Fibroblast of skin of right quadriceps (primary cell): ENCODE measurements at regions not wholly inside any gene's neighbourhood (a gene's known extent, or its start where the extent isn't known, plus 50 kb on each side); places are given as distances from the start of the nearest gene placed in this dataset.

Experiments used
- DNase-seq: peaks from one replicate; pipeline ENCODE4 v3.0.0-alpha.2; 2013

DNA sequence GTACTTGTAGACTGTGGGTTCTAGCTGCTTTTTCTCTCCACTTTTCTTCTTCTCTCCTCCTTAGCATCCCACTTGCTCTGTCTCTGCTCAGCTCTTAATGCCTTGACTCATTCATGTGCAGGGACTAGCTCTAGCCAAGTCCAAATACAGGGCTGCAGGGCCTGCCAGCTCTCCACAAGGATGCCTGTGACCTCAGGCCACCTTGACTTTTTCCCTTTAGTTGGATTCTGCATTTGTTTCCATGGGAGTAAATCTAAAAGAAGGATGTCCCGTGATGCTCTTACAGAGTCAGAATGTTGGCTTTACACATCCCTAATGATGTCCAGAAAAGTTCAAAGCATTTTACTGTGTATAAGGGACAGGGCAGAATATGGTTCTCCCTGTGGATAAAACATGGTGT, 101.8 kb upstream of the PREP start:
- no peak for DNase-seq

DNA sequence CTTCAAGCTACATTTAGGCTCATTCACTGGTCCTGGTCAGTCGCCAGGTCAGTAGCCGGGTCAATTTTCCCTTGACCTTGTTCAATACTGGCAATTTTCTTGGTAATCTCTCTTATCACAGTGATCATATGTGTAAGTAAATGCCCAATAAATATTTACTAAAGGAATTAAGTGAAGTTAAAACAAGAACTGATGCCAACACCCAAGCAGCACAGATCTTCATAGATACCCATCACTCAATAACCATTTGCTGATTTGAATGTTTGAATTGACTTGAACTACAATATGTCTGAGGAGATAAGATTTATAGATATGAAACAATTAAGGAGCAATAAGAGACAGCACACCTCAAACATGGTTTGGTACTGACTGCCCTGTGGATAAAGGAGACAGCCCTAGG, 100.8 kb upstream of the PREP start:
- no peak for DNase-seq

DNA sequence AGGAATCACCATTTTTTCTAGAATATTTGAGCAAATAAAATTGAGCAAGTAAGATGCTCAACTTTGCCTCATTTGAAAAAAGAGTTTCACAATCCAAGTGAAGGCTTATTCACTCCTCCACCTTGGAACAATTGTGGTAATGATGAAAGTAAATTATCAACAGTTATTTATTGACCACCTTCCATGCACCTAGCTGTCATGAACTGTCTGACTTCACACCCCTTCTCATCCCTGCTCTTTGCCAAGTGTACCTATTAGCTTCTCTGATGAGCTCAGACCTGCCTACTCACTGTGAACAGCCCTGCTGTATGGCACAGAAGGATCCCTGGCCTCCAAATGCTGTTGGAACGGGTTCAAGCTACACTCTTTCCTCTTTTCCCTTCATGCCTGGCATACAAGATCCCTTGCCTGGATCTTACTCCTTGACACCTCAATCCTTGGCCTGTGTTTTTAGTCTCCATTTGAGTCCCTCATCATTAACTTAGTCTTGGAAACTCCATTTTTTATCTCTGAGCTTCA, 99.0 kb upstream of the PREP start:
- no peak for DNase-seq

DNA sequence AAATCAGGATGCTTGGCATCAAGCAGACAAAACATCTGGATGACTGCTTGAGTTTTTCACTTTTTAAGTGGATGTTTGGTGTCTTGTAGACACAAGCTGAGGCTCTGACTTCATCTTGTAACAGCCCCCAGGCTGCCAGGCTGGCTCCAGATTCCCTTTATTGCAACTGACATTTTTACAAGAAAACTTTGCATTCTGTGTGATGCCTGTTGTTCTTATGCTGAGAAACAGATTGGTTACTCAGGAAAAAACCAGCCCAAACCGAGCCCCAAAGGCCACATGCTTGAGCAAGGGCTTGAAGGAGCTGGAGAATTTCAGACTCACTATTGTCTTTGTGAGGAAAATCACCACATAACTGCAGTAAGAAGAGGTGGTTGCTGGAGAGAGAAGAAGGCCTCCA, 98.4 kb upstream of the PREP start:
- DNase-seq, result no peak

DNA sequence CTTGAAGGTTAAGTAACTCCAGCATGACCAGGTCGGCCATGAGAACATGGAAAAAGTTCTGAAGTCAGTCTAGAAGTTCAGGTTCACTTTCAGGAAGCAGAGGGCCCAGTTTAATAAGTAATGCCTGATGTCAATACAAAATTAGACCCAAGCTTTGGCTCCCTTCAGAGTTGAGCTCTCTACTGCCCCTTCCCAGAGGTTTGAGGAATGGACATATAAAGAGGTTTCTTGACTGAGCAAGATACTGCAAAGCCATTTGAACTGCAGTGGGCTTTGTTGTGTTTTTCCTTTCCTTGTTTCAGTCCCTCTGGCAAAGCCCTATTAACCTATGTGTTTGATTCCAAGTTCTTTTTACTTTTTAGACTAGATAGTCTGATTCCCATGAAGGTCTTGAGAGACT, 97.8 kb upstream of the PREP start:
- no peak for DNase-seq

DNA sequence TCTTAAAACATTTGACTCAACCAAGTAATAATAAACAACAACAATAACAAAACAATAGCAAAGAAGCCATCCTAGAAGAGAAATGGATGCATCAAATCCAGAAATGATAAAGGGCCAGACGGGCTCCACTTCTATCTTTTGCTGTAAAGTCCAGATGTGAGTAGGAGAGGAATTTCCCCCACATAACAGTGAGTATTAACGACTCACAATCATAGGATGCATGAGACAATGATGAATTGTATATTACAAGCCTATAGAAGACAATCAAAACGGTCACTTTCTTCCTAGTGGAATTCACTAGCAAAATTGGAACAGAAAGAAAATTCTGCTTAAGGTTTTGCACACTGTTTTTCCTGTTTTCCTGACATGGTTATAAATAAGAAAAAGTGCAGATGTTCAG, 97.0 kb upstream of the PREP start:
- no peak for DNase-seq

DNA sequence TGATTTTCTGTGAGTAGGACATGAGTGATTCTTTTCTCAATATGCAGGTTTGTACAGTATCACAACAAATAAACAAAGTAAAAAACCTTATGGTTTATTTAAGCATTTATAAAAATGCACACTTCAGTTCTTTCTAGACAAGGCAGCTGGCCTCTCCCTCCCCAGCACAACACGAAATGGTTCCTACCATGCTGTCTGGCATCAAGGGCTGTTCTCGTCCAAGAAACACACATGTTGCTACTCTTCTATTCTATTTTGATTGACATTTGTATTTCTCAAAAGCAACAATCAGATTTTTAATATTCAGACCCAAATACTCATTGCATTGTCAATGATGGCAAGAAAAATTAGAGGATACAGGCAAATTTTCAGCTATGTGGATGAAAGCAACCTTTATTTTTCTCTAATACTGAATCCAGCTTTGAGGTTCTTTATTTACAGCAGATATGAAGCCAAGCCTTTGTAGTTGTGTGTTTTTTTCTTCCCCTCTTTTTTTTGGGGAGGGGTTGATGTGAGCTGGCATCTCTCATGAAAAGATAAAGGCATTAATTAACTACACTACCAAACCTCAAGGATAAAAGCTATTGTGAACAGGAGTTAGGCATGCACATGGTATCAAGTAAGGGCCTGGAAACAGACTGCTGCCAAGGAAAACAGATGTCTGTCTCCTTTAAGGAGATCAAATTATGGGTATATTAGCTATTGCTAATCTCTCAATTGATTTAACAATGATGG, 96.4 kb upstream of the PREP start:
- DNase-seq, result no peak

DNA sequence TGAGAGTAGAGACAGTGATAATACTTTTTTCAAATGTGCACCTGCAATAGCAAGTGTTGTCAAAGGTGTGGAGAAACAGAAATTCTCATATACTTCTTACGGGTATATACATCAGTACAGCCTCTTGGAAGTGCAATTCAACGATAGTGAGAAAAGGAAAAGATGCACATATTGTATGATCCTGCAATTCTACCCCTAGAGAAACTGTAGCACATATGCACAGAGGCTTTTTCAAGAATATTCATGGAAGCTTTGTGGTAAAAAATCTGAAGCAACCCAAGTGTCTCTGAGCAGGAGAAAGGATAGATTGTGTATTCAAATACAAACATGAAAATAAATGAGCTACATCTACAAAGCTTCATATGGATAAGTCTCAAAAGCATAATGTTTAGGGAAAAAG, 94.7 kb upstream of the PREP start:
- DNase-seq, result no peak

DNA sequence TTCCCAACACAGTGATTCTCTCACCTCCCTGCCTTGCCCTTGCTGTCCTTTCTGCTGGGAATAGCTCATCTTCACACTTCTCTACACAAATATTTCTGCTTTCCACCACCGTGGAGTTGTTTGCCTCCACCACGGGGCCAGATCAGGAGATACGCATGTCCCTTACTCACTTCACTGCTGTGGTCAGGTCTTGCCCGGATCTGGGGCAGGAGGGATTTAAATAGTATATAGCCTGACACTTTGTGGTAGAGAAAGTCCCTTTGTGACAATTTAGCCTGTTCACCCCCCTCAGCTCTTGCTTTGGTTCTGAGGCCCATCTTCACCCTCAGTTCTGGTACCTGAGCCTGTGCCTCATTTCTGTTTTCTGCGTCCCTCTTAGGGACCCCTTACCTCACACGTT, 92.6 kb upstream of the PREP start:
- DNase-seq, result no peak

DNA sequence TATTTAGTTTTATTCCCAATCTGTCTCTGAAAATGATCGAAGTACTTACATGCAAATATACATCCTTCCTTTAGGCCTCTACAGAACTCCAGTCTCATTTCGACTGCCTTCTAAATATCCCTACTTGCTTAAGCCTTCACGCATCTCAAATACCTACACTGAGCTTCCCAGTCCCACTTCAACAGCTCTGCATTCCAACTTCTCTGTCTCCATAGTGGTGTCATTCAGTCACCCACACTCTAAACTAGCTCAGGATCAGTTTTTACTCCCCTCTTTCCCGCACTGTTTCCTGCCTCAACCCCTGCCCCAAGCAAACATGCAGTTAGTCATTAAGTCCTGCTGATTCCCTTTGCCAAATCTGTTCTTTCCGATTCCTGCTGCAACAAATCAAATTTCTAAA, 91.8 kb upstream of the PREP start:
- DNase-seq, result no peak

DNA sequence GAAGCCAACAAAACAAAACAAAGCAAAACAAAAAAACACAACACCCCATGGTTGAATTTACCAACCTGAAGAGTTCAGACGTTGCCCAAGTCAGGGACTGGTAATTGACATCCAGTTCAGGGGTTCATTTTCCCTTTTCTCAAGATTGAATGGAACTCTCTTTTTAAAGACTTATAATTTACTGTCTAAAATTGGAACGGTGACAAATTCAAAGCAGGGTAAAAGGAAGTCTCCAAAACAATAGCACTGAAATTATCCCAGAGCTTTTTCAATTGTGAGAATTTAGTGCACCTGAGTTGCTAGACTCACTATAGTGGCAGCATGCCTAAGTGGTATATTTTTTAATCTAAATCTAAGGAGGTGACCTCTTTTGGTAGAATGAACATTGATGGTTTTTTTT, 90.9 kb upstream of the PREP start:
- no peak for DNase-seq

DNA sequence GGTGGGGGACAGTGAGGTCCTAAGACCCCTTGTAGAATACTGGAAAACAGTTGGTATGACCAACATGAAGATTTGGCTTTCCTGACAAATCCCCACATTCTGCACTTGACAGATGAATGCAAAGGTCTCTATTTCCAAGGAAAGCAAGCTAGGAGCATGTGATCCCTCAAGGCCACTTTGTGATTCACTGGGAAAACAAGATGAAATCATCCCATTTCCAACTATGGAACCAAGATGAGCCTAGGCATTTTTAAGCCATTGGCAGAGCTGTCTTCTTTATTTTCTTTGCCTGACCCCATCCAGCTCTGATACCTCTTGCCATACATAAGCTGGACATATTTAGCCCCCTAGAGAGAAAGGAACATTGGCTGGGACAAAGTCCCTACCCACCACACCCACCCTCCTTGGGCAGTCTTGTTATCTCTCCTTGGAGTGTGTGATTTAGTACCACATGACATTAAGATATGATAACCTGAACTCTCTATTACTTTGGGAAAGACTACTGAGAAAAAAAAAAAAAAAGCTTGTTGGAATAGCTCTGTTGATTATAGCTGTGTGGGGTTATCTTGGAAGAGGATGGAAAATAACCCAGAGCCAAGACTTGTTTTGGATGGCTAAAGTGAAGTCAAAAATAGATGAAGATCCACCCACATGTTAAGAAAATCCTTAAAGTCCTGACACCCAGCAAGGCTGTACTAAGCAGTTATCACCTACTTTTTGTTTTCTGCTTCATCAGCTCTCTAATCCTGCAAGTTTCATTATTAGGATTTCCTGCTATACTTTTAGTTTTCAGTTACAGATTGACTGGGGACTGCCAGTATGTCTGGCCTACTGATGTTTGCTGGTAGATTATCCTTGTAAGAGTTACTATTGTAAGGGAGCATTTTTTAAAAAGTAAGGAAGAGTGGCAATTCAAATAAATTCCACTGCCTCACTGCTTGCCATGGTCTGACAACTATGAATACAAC, 90.1 kb upstream of the PREP start:
- DNase-seq, result no peak

DNA sequence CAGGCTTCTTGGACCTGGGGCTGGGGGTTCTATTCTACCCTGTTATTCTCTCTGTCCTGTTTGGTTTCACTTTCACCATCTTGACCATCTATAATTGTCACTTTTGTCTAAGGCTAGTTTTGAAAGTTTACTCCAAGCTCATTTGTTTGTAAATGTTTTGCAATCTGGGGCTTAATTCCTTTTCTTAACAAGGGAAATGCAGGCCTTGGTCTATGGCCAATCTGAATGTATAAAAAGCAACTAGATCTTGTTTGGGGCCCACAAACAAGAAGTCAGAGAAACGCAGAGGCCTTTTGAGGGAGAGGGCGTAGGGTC, 86.3 kb upstream of the PREP start:
- DNase-seq, result no peak

DNA sequence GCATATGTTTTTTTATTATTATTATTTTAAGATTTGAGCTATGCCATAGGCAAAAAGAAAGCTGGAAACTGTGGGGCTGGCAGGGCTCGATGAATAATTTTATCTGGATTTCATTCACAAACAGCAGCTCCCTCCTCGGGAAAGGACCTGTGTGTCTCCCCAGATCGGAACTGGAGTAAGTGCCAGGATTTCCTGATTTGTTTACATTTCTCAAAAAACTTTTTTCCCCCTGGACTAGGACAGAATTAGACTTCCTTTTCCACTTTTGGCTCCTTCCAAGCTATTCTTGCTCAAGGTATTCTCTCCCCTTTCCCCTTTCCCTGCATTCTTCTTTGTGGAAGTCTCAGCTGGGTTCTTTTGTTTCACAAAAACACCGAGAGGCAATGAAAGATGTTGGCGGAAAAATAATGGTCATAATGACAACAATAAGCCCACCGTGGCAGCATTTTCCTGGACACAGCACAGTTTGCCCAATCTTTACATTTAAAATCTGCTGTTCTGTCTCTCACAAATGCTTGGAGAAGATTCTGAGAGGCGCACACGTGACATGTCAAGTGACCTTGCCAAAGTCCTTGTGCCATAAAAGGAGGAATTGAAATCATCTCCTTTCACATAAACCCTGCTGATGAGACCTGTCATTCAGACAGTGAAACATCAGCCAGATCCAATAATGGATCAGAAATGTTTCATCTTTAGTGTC, 85.8 kb upstream of the PREP start:
- DNase-seq, result no peak

DNA sequence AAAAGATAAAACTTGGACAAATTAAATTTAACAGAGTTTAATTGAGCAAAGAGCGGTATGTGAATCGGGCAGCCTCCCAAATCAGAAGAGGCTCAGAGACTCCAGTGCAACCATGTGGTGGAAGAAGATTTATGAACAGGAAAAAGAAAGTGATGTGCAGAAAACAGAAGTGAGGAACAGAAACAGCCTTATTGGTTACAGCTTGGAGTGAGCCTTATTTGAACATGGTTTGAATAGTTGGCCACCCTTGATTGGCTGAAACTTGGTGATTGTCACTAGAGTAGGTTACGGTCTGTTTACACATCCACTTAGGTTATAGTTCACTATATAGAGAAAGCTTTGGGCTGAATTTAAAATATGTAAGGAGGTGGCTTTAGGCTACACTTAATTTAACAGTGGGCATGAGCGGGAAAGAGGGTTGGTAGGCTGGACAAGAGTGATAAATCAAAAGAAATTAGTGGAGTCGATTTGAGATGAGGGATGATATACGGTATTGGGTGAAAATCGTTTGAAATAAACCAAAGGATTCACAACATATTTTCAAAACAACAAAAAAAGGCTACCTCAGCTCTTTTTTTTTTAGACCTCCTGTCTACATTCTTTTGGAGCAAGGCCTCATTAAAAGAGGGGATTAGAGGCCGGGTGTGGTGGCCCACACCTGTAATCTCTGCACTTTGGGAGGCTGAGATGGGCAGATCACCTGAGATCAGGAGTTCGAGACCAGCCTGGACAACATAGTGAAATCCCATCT, 84.3 kb upstream of the PREP start:
- no peak for DNase-seq

DNA sequence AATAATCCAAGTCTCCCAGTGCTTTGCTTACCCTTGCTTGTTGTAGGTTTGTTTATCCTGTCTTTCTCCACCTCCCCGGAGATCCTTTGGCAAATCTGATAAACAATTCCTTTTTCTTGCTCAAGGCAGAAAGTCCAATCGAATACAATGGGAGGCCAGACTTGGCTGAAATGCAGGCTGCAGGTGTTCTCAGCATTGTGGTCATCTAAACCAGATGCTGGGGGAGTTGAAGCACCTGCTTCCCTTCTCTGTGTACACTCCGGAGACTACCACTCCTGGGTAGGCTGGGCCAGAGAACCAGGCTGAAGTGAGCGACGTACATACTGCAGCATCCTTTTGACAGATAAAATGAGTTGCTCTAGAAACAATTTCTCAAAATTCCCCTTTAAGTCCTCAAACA, 82.6 kb upstream of the PREP start:
- DNase-seq, result no peak

DNA sequence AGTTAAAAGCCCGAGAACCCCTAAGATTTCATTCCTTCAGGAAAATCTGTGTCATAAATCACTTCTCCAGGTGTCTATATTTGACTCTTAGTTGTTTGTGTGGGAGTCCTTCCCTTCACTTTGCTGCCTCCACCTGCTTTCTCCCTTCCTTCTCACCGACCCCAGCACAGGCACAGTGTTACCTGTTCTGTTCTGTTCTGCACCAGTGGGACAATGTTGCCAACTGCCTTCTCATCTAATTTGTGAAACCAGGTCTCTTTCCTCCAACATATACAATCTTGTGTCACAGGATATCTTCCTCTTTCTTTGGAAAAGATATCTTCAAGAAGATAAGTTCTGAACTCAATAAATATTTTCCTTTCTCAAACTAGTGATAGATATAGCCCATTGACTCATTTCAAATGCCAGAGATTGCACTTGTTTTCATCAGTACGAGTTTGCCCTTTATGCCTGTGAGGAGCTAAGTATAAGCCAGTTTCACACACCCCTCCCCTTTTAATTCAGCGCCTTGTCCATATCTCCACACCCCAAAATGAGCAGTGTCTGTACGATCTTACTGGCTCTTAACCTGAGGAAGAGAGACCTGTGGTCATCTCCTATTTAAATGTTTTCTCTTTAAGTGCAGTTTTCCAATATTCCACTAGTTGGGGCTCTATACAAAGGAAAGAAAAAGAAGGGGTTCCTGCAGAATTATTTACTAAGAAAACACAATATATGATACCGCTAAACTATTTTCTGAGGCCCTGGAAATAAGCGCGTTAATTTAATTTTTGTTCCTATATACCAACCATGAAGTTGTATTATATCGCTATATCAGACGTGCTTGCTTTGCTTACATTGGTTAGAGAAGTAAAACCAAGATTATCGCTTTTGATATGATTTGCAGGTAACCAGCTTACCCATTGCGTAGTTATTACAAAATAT, 81.6 kb upstream of the PREP start:
- DNase-seq, result peak; percentile 62

DNA sequence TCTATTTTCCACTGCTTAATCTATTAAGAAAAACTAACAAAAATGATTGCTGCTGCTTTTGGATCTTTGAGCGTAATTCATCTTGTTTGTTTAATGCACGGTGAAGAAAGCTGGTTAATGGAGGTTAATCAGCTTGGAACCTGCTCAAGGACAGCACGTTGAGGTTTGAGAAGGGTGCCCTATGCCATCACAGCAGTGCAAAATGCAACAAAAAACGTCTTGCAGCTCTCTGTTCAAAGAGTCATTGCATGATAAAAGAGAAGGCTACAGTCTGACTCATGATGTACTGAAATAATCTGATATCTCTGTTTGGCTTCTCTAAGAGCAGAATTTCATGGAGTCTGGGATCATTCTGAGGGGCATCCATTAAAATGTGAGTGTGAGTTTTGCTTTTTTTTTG, 80.6 kb upstream of the PREP start:
- DNase-seq, result peak; percentile 56

DNA sequence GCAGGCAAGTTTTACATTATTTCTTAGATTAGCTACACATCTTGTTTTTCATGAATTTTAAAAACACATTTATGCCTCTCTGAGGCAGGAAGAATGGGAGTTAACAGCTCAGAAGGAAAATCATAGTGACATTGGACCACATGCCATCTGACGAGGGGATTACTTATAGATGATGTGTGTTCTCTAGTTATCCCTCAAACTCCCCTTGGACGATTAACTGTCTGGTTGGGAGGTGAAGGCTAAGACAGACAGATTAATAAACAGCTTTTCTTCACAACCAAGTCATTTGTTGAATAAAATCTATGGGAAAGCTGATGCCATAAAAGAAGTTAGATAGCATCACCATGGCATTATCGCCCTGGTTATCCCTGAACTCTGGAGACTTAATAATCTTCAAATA, 80.0 kb upstream of the PREP start:
- DNase-seq, result no peak

DNA sequence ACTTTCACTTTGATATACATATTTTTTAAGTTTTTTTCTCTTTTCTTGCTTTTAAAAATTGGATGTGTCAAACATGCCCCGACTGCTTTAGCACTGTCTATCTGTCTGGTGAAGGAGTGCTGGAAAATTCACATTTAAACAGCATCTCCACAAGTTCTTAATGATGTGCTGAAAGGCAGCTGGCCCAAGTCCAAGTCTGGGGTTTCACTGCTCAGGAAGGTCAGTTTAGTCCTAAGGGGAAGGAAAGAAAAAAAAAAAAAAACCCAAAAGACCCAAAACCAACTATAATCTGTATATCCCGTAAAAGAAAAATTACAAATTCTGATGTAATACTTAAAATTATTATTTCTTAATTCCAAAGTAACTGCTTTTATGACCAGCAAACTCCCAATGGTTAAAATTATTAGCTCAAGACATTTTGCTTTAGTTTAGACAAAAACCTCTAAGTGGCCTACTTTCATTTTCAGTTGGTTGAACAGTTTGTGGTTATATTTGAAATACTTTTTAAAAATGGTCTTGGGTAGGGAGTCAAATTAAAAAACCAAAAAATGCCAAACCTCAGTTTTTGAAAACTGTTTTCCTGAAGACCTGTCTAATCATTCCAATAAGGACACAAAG, 79.5 kb upstream of the PREP start:
- peak; percentile 88 for DNase-seq

DNA sequence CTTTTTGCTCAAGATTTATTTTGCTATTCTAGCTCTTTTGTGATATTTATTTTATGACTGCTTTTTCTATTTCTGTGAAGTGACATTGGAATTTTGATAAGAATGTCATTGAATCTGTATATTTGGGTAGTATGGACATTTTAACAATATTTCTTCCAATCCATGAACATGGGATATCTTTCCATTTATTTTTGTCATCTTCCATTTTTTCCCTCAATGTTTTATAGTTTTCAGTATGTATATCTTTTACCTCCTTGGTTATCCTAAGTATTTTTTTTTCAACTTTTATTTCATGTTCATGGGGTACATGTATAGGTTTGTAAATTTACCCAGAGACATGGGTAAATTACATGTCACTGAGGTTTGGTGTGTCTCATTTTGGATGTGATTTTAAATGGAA, 74.1 kb upstream of the PREP start:
- DNase-seq, result no peak
